Neural progenitor cell (in vitro differentiated cells): ENCODE measurements at regions not wholly inside any gene's neighbourhood (a gene's known extent, or its start where the extent isn't known, plus 50 kb on each side); places are given as distances from the start of the nearest gene placed in this dataset.

Experiments used
- EZH2 ChIP-seq: fragments of 200-600 bp; sonication (generic); IDR thresholded peaks from 2 replicates; pipeline ENCODE4 v1.6.1; 2017; ENCODE audit warnings: antibody characterized with exemption, mild to moderate bottlenecking, moderate library complexity
- EZH2phosphoT487 ChIP-seq: fragments of 200-600 bp; sonication (generic); IDR thresholded peaks from 2 replicates; pipeline ENCODE4 v1.6.1; 2017; ENCODE audit warnings: antibody characterized with exemption

- TF ChIP-seq EZH2 (no peak), EZH2phosphoT487 (no peak)
Observed at GRCh38 chr22:27075891-27076290, 418.5 kb downstream of the MIAT start.
